ENCODE measurements at regions not wholly inside any gene's neighbourhood (a gene's known extent, or its start where the extent isn't known, plus 50 kb on each side); places are given as distances from the start of the nearest gene placed in this dataset.
A peak's percentile ranks its signal among the peaks of the same experiment; 100 is the strongest.
"Not testable (repeated sequence)": the region's sequence is repeated elsewhere in the genome, so short reads cannot be mapped to it uniquely, and the experiment has no call there.

DNA sequence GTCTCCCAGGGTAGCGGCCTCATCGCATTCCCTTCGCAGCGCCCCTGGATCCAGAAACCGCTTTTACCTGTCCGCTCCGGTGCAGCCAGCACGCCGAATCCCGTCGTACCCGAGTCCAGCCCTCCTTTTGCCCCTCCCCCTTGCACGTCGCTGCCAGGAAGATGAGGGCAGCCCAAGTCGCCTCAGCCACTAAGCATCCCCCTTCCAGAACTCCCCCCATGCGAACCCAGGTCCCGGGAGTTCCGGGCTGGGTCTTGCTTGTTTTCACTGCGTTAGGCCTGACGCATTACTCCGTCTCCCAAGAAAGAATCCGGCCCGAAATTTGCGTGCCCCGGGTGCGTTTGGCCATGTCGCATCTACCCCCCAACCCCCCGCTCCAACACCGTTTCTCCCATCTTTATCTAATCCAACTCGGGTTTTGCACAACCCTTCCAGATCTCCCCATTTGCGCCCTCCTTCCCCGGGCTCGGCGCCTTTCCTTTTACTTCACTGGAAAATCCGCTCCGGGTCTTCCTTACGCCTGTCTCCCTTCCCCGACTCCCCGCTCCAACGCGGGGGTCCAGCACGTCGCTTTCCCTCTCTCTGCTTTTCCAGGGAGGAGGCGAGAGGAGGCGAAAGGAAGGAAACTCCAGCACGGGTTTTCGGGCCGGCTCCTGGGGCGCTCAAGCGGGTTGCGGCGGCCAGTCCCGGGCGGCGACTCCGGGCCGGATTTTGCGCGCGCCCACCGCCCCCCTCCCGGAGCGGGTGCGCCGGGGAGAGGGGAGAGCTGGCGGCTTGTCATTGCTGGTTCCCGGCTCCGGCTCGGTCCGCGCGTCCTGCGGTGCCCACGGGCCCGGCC lies 116.0 kb downstream of the CRLF3 start:
- peak in 1 of 2 donors; percentile 53 for TF ChIP-seq POLR2A (IDR thresholded peaks at IDR 0.05)
- peak; percentile 65 to 85 (median 84) for DNase-seq
- not testable (repeated sequence) for H3K36me3 ChIP-seq

DNA sequence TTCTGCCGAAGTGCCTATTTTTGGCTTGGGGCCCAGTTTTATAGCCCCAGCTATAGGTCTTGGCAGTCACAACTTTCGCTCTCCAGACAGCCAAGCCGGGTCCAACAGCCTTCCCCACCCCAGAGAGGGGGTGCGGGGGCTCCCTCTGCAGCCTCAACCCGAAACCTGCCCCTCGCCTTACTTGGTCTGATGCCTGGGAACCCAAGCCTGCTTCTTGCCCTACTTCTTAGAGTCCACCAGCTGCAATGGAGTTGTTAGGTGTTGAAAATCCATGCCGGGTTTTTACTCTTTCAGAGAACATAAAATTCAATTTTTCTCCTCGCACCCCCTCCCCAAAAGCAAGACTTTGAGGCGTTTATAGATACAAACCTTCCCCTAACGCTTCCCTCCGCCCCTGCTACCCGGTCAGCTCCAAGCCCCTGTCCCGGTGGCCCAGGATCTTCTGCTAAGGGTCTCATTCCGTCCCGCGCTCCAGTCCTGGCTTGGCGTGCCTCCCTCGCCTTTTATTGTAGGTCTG lies 116.7 kb downstream of the CRLF3 start:
- Histone ChIP-seq H3K4me1 (peaks cover 0 to 37% (median 4%) of the 10 kb centered on the region in 4 donors), H3K27ac (peak overlapping the region; percentile 40 to 79 (median 70)), H3K4me3 (peak overlapping the region; percentile 62 to 96 (median 75))
- H3K9me3 ChIP-seq, DNase-seq, H3K36me3 ChIP-seq, H3K27me3 ChIP-seq: not testable (repeated sequence)

More for the DNA sequence above, 116.0 kb downstream of the CRLF3 start:
- Histone ChIP-seq H3K4me1 (peaks cover 0 to 37% (median 4%) of the 10 kb centered on the region in 4 donors), H3K27ac (peak overlapping the region; percentile 40 to 79 (median 70)), H3K4me3 (peak overlapping the region; percentile 62 to 96 (median 75))
- not testable (repeated sequence) for H3K27me3 ChIP-seq, H3K9me3 ChIP-seq

DNA sequence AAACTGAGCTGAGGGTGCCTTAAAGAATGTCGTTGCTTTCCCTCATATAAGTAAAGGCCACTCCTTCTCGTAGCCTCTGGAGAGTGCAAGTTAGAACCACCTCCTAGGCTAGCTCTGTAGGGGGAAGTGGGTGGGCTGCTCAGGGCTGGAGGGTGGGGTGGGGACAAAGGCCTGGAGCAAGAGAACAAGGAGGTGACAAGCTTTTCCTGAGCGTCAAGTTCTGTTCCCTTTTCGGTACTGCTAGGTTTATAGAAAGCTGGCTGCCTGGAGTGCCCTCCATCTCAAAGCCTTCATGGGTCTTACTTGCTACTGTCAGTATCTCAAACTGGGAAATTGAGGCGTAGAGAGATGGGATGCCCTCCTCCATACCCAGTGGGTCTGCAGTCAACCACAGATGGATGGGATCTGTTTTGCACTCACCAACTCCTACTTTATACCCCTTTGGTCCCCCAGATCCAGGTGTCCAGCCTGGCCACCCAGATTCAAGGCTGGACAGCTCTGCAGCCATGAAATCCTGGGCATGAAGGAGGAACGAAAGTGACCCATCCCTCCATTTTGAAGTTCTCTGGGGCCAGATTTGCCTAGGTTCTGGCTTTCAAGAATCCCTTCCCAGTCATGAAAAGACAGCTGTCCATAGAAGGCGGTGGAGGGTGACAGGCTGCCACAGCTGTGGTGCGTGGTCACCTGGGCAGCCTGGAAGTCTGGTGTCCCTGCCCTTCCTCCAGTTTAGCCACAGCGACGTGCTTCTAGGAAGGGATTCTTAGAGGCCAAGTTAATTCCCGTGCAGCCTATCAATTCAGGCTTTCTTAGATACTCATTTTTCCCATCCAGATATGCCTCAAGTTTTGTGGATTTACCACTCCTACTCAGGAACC lies 117.8 kb downstream of the CRLF3 start:
- not testable (repeated sequence) for H3K27ac ChIP-seq, DNase-seq, H3K9me3 ChIP-seq, H3K36me3 ChIP-seq, H3K27me3 ChIP-seq
- H3K4me3 ChIP-seq: peak overlapping the region in 1 of 4 donors; percentile 20
- H3K4me1 ChIP-seq: peaks cover 0 to 37% (median 4%) of the 10 kb centered on the region in 4 donors

DNA sequence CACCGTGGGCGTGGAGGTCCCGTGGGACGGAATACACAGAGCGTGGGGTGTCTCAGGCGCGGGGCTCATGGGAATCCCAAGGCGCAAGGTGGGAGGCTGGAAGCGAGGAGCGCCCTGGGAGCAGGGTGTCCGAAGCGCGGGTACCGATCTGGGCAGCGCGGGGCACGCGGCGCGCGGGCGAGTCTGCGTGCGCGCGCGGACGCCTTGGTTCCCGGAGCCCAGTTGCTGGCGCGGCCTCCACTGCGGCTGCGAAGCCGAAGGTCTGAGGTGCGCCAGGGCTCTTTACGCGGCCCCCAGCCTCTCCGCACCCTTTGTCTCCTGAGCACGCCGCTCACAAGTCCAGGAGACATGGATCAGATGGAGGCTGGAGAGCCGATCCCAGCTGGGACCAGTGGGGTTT lies 118.5 kb downstream of the CRLF3 start:
- H3K9me3 ChIP-seq, DNase-seq, H3K27ac ChIP-seq, H3K36me3 ChIP-seq, H3K27me3 ChIP-seq: not testable (repeated sequence)
- peaks cover 0 to 37% (median 4%) of the 10 kb centered on the region in 4 donors for H3K4me1 ChIP-seq
- H3K4me3 ChIP-seq: peak overlapping the region in 2 of 4 donors; percentile 8 to 20

DNA sequence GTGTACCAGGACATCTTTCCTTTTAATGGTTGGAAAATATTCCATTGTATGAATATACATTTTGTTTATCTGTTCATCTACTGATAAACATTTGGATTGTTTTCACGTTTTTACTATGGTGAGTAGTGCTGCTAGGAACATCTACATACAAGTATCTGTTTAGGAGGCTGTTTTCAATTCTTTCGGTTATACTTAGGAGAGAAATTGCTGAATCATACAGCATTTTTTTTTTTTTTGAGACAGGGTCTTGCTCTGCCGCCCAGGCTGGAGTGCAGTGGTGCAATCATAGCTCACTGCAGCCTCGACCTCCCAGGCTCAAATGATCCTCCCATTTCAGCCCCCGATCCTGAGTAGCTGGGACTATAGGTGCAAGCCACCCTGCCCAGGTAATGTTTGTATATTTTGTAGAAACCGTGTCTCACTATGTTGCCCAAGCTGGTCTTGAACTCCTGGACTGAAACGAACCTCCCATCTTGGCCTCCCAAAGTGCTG lies 122.9 kb downstream of the CRLF3 start:
- TF ChIP-seq, protein P1, sequence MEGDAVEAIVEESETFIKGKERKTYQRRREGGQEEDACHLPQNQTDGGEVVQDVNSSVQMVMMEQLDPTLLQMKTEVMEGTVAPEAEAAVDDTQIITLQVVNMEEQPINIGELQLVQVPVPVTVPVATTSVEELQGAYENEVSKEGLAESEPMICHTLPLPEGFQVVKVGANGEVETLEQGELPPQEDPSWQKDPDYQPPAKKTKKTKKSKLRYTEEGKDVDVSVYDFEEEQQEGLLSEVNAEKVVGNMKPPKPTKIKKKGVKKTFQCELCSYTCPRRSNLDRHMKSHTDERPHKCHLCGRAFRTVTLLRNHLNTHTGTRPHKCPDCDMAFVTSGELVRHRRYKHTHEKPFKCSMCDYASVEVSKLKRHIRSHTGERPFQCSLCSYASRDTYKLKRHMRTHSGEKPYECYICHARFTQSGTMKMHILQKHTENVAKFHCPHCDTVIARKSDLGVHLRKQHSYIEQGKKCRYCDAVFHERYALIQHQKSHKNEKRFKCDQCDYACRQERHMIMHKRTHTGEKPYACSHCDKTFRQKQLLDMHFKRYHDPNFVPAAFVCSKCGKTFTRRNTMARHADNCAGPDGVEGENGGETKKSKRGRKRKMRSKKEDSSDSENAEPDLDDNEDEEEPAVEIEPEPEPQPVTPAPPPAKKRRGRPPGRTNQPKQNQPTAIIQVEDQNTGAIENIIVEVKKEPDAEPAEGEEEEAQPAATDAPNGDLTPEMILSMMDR (IDR thresholded peaks at IDR 0.05): no peak
- no peak for TF ChIP-seq POLR2A (IDR thresholded peaks at IDR 0.05)
- Histone ChIP-seq H3K27me3 (no peaks in the 10 kb centered on the region), H3K27ac (no peak overlapping the region), H3K36me3 (no peaks in the 10 kb centered on the region), H3K4me3 (no peak overlapping the region), H3K4me1 (peaks cover 0 to 16% (median 0%) of the 10 kb centered on the region in 4 donors), H3K9me3 (no peaks in the 10 kb centered on the region)
- DNase-seq: no peak

DNA sequence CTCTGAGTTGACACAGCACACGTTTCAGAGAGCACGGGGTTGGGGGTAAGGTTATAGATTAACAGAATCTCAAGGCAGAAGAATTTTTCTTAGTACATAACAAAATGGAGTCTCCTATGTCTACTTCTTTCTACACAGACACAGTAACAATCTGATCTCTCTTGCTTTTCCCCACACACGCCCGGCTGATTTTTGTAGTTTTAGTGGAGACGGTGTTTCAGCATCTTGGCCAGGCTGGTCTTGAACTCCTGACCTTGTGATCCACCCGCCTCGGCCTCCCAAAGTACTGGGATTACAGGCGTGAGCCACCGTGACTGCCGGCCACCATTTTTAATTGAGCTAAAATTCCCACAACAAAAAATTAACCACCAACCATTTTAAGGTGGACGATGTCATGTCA lies 123.7 kb downstream of the CRLF3 start:
- H3K4me3 ChIP-seq, H3K9me3 ChIP-seq, H3K36me3 ChIP-seq, H3K27ac ChIP-seq, DNase-seq, H3K27me3 ChIP-seq, H3K4me1 ChIP-seq: not testable (repeated sequence)

DNA sequence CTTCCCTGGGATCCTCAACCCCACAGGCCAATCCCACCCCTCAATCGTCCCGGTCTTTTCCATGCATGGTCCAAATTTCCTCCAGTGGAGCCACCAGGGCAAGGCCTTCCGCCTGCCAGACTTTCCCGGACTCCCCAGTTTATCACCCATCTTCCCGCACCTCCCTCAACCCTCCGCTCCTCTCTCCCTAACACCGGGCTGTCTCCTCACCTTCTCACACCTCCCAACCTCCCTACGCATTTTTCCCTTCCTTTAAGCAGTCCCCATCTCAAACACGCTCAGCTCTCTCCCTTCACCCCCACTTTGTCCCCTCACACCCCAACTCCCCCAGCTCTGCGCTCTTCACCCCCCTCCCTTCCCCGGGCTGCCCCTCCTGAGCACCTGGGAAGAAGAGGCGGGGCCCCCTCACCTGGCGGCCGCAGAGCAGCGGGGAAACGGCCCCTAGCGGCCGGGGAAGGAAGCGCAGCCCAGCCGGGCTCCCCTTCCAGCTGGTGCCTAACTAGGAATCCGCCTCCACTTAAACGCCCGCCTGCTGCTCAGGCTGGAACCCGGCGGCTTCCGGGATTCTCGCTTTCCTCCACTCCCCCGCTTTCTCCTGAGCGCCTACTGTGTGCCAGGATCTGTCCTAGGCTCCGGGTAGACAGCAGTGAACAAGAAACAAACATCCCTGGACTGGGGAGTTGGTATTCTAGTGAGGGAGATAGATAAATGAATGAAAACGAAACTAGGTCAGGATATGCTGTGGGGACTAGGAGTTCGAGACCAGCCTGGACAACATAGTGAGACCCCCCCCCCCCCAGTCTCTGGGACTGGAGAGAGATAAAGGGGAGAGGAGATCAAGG lies 126.7 kb downstream of the CRLF3 start:
- H3K36me3 ChIP-seq, H3K4me1 ChIP-seq, H3K9me3 ChIP-seq, H3K27ac ChIP-seq, H3K27me3 ChIP-seq: not testable (repeated sequence)
- peak overlapping the region; percentile 2 to 54 (median 24) for H3K4me3 ChIP-seq
- DNase-seq: peak; percentile 57 to 88 (median 88)
- TF ChIP-seq, protein P1 (IDR thresholded peaks at IDR 0.05): peak; percentile 65 to 98 (median 84)
